DMS 273 (cell line): ENCODE measurements at regions not wholly inside any gene's neighbourhood (a gene's known extent, or its start where the extent isn't known, plus 50 kb on each side); places are given as distances from the start of the nearest gene placed in this dataset.

Source experiments
- DNase-seq: peaks from one replicate; lab custom pipeline; 2025; ENCODE audit not compliant: unreplicated experiment; lab: John Stamatoyannopoulos, UW

DNA sequence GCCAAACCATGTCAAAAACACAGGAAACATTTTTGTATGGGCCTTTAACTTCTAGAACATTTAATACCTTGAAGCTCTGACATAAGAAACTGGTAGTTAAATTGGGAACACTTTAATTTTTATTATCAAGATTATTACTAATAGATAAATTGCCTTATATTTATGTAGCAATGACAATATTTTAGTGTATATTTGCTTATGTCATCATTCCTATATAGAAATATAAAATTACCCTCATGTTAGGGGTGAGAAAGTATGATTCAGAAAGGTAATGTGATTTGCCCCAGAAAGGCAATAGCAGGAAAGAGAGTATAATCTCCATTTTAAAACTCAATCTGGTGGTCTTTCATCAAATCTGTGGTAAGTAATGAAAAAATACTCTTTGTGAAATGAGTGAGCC, 147.4 kb downstream of the IL15 start:
- no peak for DNase-seq

DNA sequence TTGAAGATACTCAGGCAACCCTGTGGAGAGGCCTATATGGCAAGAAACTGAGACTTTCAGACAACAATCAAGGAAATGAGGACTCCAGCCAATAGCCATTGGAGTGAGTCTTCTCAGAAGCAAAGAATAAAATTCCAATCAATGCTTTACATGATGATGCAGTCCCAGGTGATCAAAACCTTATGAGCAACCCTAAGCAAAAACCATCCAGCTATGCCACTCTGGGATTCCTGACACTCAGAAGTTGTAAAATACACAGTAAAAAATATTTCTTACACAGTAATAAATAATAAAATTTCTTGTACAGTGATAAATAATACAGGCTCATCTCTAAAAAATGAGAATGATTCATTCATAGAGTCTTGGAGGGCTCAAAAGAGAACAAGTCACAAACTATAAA, 150.6 kb downstream of the IL15 start:
- no peak for DNase-seq

DNA sequence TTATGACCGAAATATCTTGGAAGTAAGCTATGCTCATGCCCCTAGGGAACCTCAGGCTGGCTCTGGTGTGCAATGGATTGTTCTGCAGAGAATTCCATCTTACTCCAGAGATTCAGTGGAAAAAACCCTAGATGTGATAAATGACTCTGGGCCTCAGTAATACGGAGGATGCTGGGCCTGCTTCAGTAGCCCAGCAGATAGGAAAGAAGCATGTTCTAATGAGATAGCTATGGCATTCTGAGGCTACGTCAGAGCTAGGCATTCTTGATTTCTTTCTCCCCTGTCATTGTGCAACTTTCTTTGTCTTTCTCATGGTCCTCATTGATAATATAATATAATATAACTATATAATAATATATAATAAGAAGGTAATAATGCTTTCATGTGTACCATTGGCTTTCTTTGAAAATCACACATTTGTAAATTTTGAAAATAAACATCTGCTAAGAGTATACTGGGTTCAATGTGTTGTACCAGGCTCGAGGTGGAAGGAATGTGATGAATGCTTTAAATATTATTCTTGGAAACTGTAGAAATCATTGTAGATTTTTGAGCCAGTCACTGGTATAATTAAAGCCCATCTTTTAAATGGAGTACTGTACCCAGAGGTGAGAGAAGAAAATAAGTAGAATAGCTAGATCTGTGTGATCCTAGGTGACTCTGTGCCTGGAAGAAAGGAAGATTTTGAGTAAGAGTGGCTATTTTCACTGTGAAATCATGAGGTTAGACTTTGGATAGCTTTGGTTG, 152.0 kb downstream of the IL15 start:
- DNase-seq, result no peak

DNA sequence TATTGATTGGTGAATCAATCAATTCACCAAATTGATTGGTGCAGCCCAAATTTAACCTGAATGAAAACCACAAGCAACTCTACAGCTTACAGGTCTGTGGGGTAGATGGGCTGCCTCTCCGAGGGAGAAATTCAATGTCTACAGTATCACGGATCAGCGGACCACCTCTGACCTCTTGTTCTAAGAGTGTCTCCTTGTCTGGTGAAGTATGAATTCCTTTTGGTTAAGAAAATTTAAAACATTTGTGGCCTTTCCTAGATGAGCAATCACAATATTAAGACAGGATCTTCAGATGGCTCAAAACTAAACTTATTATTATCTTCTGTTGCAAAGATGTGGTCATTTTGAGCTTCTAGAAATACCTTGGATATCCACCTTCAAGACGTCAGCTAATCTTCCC, 153.3 kb downstream of the IL15 start:
- DNase-seq, result no peak

DNA sequence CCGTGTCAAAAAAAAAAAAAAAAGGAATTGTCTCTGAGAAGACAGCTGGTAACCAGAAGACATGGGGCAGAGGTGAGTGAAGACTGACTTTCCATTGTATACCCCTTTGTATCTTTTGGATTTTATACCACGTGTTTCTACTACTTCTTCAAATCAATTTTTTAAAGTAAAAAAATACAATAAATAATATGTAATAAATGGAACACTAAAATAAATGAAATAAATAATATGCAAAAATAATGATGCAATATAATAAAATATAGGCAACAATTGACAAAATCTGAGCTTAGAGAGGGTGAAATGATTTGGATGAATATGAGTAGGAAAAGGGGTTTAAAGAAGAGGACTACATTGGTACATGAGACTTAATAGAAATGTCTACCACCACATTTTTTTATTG, 155.8 kb downstream of the IL15 start:
- DNase-seq, result no peak

DNA sequence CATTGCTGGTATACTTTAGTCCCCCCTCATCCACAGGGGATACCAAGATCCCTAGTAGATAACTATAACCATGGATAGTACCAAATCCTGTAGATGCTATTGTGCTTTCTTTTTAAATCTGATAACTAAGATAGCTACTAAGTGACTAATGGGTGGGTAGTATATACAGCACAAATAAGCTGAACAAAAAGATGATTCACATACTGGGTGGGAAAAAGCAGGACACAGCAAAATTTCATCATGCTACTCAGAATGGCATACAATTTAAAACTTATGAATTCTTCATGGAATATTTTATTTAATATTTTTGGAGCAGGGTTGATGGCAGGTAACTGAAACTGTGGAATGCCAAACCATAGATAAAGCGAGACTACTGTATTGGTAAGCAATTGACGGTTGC, 161.6 kb downstream of the IL15 start:
- no peak for DNase-seq

DNA sequence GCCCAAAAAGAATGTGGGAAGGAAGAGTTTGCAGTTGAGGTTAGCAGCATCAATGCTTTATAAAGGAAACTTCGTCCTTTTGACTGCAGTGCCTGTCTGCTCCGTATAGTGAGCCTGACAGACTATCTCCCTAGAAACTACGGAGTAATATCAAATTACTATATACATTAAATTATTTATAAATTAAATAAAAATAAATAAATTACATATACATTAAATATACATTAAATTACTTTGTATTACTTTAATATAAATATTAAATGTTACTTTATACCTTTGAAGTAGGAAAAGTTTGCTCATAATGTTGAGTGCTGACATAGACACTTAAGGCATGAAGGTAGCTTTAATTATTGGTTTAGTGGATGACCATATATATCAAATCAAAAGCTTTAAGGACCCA, 165.2 kb downstream of the IL15 start:
- no peak for DNase-seq

DNA sequence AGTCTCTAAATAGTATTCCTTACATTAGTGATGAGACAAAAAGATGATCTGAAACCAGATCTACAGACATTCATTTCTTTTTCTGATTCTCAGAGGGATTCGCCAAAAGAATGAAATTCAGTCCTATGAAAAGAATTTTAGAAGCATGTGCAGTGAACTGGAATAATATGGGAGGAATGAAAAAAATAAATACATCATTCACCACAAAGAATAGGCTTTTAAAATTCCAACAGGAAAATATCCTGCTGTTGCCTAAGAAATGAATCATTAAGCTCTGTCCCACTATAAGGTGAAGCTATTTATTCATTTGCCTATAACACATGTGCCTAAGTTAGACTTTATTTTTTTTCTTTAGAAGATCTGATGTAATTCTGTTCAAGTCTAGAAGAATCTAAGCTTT, 165.9 kb downstream of the IL15 start:
- no peak for DNase-seq

DNA sequence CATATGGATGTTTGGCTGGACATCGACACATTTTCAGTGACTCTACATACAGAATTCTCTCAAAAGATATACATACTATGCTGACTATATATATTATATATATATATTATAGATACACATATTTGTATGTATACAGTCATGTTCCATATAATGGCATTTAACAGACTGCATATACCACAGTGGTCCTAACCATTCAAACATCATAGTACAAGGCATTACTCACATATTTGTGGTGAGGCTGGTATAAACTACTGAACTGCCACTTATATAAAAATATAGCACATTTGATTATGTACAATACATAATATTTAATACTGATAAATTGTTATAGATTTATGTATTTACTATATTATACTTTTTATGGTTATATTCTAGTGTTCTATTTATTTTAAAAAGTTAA, 168.5 kb downstream of the IL15 start:
- no peak for DNase-seq

DNA sequence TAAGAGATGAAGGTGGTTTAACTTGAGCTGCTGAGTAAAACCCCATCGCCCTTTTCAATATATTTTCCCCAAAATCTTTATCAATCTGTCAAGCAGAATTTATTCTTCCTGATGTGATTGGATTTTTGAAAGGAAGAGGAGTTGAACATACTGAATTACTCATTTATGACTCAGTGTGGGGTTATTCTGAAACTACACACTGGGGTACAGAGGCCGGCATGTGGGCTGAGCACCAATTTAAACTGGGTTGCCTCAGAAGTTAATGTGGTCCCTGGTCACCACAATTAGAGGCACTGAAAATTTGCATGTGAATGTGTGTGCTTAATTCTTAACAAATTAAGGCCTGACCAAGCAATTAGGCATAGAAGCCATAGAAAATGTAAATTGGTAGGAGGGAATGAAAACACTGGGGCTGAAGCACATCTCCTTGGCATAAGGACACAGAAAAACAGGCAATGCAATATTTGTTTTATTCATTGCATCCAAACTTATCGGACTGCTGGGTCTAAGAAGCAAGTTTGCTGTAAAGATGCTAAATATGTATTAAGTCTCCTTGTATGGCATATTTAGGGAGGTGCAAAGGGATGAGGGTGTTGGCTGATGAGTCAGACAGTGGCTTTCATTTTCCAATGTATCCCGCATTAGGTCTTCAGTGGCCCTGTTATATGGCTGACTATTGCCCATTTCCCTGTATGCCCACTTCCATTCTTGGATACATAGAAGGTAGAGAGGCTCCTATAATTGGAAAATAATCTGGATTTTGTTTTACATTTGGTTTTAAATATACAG, 170.9 kb downstream of the IL15 start:
- DNase-seq, result no peak

DNA sequence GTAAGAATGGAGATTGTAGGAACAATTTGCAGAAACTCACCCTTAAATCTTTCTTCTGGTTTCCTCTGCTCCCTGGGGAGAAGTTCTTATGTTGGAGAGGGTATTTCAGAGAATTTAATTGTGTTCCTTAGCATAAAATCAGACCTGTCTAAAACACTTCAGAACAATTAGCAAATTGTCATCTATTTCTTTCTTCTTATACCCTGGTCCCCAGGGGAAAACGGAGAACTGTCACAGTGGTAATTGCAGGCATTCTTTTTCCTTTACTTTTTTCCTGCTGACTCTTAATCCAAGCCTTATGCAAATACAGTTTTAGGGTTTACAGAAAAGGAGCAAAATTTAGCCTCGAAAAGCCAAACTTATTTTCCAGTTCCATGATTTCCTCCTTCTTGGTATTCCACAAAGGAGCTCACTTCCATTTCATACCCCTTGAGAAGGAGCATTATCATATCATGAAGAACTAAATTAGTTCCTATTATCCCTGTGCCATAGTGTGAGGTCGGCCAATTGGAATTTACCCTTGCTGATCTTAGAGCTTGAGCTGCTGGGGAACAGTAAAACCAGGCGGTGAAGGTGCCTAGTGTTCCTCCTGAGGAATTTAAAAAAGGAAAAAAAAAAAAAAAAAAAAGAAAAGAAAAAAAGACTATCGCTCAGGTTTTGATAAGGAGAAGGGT, 173.8 kb downstream of the IL15 start:
- DNase-seq, result no peak

DNA sequence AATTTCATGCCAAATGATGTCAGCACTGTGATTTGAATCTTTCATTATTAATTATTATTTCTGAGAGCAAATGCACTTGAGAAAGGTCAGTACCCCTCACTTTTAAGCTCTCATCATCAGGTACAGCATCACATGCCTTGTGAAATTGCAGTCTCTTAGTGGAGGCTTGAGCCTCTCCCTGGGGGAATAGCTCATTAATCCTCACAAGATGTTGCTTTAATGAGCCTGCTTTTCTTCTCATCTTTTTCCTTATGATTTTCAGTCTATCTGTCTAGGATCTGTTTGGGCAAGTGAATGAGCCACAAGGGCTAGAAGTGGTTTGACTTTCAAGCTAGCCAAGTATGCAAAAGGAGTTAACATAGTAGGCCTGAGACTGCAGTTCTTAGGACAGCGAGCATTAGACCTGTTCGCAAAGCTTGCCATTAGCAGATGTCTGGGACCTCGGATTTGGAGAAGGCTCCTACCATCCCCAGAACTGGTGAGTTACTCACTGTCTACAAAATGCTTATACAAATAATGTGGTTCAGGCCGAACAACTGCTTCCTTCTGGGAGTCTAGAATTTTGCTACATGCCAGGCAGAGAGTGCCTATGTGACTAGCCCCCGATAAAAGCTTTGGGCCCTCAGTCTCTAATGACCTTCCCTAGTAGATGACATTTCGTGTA, 174.5 kb downstream of the IL15 start:
- DNase-seq, result no peak

DNA sequence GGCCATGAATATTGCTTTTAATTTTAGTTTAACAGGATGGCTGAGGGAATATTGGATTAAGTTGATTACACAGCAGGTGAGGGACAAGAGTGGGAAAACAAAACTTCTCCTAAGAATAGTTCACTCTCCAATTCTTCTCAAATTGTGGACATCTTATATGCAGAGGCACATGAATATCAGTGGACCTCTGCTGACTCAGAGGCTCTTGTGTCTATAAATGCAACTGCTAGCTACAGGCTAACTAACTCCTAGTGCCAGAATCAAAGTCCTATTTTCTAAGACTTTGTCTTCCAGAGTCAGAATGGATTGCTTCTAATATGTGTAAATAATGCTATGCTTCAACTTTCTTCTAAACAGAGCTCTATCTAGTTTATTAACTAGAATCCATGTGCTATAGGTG, 175.8 kb downstream of the IL15 start:
- no peak for DNase-seq

DNA sequence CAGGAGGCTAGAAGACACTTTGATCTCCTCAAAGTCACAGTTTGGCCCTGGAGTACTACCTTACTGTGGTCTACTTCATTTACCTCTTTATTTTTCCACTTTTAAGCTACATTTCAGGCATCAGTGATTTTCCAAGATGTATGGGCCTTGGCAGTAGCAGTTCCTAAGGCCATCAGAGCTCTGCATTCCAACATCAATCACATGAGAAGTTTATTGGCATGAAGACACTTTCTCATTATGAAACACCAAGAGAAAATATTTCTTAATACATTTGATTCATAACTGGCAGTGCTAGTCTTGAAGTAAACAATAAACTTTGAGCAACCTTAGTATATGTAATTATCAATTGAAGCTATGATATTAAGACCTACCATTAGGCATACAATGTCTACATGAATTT, 178.1 kb downstream of the IL15 start:
- DNase-seq, result no peak

DNA sequence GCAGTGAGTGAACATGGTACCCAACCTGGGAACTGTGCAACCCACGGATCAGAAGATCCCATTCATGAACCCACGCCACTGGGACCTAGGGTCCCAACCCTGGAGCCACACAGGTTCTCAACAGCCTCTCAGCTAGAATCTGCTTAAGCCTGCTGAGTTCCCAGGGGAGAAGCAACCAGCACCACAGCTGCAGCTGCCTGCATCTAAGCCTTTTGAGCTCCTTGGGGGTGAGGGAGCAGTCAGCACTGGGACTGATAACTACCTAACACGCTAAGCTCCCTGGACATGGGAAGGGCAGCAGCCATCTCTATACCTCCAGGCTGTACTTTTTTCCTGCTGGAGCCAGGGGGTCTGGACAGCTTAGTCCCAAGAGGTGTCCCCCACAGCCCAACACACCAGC, 179.3 kb downstream of the IL15 start:
- no peak for DNase-seq

DNA sequence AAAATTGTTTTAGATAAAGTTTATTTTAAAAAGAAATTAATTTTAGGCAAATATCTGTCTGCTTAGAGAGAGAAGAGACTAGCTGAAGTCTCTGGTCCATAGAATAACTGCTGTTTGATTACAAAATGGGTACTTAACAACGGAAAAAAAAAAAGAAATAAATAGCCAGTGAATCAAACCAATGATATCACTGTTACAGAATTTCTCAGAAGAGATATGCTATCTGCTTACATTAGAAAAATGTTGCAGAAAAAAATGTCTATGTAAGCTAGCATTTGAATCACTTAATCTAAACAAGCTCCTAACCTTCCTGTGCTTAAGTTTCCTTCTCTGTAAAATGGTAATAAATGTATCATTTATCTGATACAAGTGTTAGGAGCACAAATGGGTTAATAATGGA, 189.9 kb downstream of the IL15 start:
- no peak for DNase-seq

DNA sequence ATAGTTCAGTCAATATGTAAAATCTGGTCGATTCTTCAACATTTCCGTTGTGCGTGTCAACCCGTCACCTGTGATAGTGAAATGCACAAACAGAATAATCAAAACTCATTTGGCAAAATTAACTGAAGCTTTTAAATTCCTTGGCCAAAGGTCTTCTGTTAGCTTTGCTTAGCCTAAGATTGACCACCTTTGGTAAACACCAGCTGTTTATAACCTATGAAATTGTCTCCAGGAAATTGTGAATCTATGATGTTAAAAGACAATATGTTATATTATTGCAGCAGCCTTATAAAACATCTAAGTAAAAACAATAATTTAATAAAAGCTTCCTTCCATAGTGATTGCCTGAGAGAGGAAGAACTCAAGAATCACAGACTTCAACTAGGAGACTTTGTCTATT, 196.8 kb downstream of the IL15 start:
- no peak for DNase-seq

DNA sequence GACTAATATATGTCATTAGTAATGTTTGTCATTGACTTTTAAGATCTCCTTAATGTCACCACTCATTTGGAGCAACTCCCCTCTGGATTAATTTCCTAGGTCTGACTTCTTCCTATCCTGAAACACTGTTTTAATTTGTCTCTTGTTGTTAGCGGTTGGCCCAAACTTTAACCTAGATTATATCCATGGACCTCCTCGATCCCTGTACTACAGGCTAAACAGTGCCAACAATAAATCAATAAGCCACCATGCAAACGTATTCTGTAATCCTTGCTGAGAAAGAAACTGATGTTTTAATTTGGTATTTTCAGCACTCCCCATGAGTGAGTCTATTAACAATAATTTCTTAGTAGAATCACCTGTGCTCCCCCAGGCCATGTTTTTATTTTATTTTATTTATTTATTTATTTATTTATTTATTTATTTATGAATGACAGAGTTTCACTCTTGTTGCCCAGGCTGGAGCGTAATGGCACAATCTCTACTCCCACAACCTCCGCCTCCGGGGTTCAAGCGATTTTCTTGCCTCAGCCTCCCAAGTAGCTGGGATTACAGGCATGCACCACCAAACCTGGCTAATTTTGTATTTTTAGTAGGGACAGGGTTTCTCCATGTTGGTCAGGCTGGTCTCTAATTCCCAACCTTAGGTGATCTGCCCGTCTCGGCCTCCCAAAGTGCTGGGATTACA, 204.1 kb downstream of the IL15 start:
- no peak for DNase-seq

DNA sequence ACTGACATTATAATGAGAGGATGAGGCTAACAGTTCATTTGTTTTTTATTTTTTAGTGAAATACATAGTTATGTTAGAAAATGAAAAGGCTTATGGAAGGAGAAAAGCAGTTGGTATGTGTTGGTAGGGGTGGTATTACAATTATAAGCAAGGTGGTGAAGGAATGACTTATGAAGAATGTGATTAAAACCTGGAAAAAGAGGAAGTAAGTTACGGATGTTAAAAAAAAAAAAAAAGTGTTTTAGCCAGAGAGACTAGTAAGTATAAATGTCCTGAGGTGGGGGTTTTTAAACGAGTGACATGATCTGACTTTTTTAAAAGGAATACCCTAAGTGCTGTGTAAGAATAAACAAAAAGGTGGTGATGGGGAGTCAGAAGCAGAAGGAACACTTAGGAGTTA, 206.8 kb downstream of the IL15 start:
- no peak for DNase-seq

DNA sequence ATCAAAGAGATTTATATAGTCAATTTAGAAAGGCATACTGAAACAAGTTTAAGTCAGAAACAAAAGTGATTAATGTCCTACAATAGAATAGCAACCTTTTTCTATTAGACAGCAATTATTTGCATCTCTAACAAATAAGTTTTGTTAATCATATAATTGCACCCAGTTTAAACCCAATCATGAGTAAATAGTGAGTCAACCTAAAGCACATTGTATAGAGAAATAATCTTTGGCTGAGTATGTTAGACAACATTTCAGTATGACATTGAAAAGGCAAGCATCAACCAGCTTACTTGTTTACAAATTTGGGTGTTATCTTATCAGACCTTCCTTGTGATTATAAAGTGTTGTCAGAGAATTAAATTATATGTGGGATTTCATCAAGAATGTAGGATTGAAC, 209.5 kb downstream of the IL15 start:
- DNase-seq, result no peak

DNA sequence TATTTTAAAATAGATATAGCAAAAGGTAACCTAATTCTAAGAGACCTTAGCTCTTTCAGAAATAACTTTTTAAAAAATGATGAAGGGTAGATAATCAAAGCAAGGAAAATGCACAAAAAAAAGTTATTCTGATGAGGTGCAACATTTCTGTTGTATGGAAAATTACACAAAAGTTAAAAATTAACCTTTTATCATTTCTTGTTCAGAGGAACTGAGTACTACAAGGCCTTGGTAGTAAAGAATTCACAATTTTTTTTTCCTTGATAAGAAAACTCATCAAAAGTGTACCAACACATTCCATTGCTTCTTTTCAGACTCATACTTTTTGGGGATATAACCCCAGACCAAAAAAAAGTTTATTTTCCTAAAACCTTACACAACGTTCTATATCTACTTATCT, 213.0 kb downstream of the IL15 start:
- no peak for DNase-seq
